Caco-2 (cell line): ENCODE measurements at regions not wholly inside any gene's neighbourhood (a gene's known extent, or its start where the extent isn't known, plus 50 kb on each side); places are given as distances from the start of the nearest gene placed in this dataset.

Experiments
- BruUV-seq: library from RNA; stranded (reverse); fragments of 400-500 nt; replicated peaks from 2 replicates; lab custom pipeline; 2021; lab: Mats Ljungman, UMichigan
- CTCF ChIA-PET: fragments of 300-600 bp; sonication (Branson Sonifier 250); formaldehyde crosslinking; loops from one replicate; lab custom pipeline; 2022; ENCODE audit warnings: antibody characterized with exemption; lab: Charles Lee
- POLR2A ChIA-PET: fragments of 300-600 bp; sonication (Branson Sonifier 250); formaldehyde crosslinking; loops from one replicate; lab custom pipeline; 2022; ENCODE audit warnings: antibody characterized with exemption; lab: Charles Lee
- DNase-seq, 2 experiments: peaks; one replicate each; pipeline versions ENCODE4 v3.0.0 to v3.0.0-alpha.2; 2020 to 2022
- H3K27me3 ChIP-seq: replicated peaks from 2 replicates; pipeline ENCODE4 v1.6.0; 2011; ENCODE audit warnings: low read length; ENCODE audit not compliant: control insufficient read depth, insufficient read depth
- H3K36me3 ChIP-seq: 2 replicates; pipeline ENCODE4 v1.5.1; 2011; ENCODE audit warnings: low read length; ENCODE audit not compliant: control insufficient read depth, insufficient read depth
- H3K4me1 ChIP-seq: fragments of 250-450 bp; sonication (Bioruptor Pico); 2 replicates; pipeline ENCODE4 v1.5.1; 2020; ENCODE audit warnings: mild to moderate bottlenecking
- H3K4me3 ChIP-seq: 2 replicates; pipeline ENCODE4 v1.5.1; 2011; ENCODE audit warnings: low read depth, mild to moderate bottlenecking, control low read depth, low read length
- H3K9me3 ChIP-seq: fragments of 250-450 bp; sonication (Bioruptor Pico); 2 replicates; pipeline ENCODE4 v1.5.1; 2020; ENCODE audit warnings: mild to moderate bottlenecking, moderate library complexity
- H3K27ac Mint-ChIP-seq: one replicate; pipeline ENCODE4 v1.8.0; 2022; ENCODE audit warnings: mixed read lengths; ENCODE audit not compliant: unreplicated experiment
- H3K27me3 Mint-ChIP-seq: one replicate; pipeline ENCODE4 v1.8.0; 2022; ENCODE audit warnings: mixed read lengths; ENCODE audit not compliant: insufficient read depth, unreplicated experiment
- H3K36me3 Mint-ChIP-seq: one replicate; pipeline ENCODE4 v1.8.0; 2022; ENCODE audit warnings: mild to moderate bottlenecking, mixed read lengths; ENCODE audit not compliant: insufficient read depth, unreplicated experiment
- H3K4me1 Mint-ChIP-seq: one replicate; pipeline ENCODE4 v1.8.0; 2022; ENCODE audit warnings: low read depth, mixed read lengths; ENCODE audit not compliant: unreplicated experiment
- H3K4me3 Mint-ChIP-seq: one replicate; pipeline ENCODE4 v1.8.0; 2022; ENCODE audit warnings: mild to moderate bottlenecking, moderate library complexity, mixed read lengths; ENCODE audit not compliant: unreplicated experiment
- H3K9me3 Mint-ChIP-seq: one replicate; pipeline ENCODE4 v1.8.0; 2022; ENCODE audit warnings: mixed read lengths; ENCODE audit not compliant: unreplicated experiment
- intact Hi-C: fragments of 100-400 bp; cut with micrococcal nuclease; formaldehyde crosslinking; loops from one replicate; pipeline ENCODE4 v1.10.0; 2022; ENCODE audit not compliant: unreplicated experiment
- TF ChIP-seq, protein P1 (sequence below), 2 experiments: fragments of 200-600 bp in 1 of 2; IDR thresholded peaks; 1 replicate in 1 of 2; 2 replicates in 1 of 2; pipeline versions ENCODE4 v1.5.1 to v1.8.0; 2011 to 2022; ENCODE audit warnings: antibody characterized with exemption in 1 of 2, control low read depth in 1 of 2, inconsistent platforms in 1 of 2, low read depth in 1 of 2, low read length in 1 of 2, mild to moderate bottlenecking in 1 of 2, moderate library complexity in 1 of 2; ENCODE audit not compliant: insufficient read depth in 1 of 2, severe bottlenecking in 1 of 2, unreplicated experiment in 1 of 2

DNA sequence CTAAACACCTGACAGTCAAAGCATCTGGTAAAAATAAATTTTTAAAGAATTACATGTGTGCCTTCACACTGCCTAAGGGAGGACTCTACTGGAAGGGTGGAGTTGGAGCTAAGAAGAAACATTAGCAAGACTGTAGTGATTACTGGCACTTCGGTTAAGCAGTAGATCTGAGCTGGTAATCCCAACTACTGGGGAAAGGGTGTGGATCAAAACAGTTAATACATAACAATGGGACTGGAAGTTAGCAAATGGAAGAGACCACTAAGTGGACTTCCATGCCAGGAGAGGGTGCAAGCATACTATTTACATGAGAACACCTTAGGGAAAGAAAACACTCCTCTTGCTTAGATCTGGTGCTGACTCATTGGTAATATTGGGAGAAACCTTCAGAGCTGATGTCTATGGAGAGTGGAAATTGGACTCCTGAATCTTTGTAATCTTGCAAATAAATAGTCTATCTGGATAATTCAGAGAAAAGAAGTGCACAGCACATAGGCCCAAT lies 519.6 kb upstream of the LINC00305 start:
- H3K27ac Mint-ChIP-seq: no peak overlapping the region
- intact Hi-C loops: no loop called here

GRCh38 chr18:64663086-64663485 lies 514.2 kb upstream of the LINC00305 start:
- H3K9me3 Mint-ChIP-seq: no peaks in the 10 kb centered on the region
- H3K27me3 ChIP-seq: no peaks in the 10 kb centered on the region
- H3K4me3 ChIP-seq: no peak overlapping the region
- intact Hi-C loops: no loop called here
- no peaks in the 10 kb centered on the region for H3K4me1 ChIP-seq
- TF ChIP-seq, protein P1, sequence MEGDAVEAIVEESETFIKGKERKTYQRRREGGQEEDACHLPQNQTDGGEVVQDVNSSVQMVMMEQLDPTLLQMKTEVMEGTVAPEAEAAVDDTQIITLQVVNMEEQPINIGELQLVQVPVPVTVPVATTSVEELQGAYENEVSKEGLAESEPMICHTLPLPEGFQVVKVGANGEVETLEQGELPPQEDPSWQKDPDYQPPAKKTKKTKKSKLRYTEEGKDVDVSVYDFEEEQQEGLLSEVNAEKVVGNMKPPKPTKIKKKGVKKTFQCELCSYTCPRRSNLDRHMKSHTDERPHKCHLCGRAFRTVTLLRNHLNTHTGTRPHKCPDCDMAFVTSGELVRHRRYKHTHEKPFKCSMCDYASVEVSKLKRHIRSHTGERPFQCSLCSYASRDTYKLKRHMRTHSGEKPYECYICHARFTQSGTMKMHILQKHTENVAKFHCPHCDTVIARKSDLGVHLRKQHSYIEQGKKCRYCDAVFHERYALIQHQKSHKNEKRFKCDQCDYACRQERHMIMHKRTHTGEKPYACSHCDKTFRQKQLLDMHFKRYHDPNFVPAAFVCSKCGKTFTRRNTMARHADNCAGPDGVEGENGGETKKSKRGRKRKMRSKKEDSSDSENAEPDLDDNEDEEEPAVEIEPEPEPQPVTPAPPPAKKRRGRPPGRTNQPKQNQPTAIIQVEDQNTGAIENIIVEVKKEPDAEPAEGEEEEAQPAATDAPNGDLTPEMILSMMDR (IDR thresholded peaks at IDR 0.05; ENCODE audit: insufficient read depth in 1 of 2, low read depth in 1 of 2, low read length in 1 of 2, severe bottlenecking in 1 of 2, unreplicated experiment in 1 of 2): no peak
- no peaks in the 10 kb centered on the region for H3K36me3 ChIP-seq
- BruUV-seq: no TSS peak
- ChIA-PET POLR2A (no interaction called here), CTCF (no interaction called here)
- no peaks in the 10 kb centered on the region for H3K4me1 Mint-ChIP-seq
- H3K4me3 Mint-ChIP-seq: no peak overlapping the region
- DNase-seq: no peak
- no peaks in the 10 kb centered on the region for H3K36me3 Mint-ChIP-seq
- H3K27ac Mint-ChIP-seq: no peak overlapping the region
- H3K9me3 ChIP-seq: no peaks in the 10 kb centered on the region
- no peaks in the 10 kb centered on the region for H3K27me3 Mint-ChIP-seq

More for the DNA sequence above, 519.6 kb upstream of the LINC00305 start:
- no TSS peak for BruUV-seq
- ChIA-PET POLR2A (no interaction called here), CTCF (no interaction called here)
- no peak overlapping the region for H3K4me3 ChIP-seq
- Mint-ChIP-seq H3K4me1 (no peaks in the 10 kb centered on the region), H3K27me3 (no peaks in the 10 kb centered on the region), H3K9me3 (no peaks in the 10 kb centered on the region), H3K4me3 (no peak overlapping the region), H3K36me3 (no peaks in the 10 kb centered on the region)
- H3K27me3 ChIP-seq: no peaks in the 10 kb centered on the region
- H3K4me1 ChIP-seq: no peaks in the 10 kb centered on the region
- no peaks in the 10 kb centered on the region for H3K9me3 ChIP-seq
- no peaks in the 10 kb centered on the region for H3K36me3 ChIP-seq
- TF ChIP-seq, protein P1 (IDR thresholded peaks at IDR 0.05; ENCODE audit: insufficient read depth in 1 of 2, low read depth in 1 of 2, low read length in 1 of 2, severe bottlenecking in 1 of 2, unreplicated experiment in 1 of 2): no peak
- no peak for DNase-seq

DNA sequence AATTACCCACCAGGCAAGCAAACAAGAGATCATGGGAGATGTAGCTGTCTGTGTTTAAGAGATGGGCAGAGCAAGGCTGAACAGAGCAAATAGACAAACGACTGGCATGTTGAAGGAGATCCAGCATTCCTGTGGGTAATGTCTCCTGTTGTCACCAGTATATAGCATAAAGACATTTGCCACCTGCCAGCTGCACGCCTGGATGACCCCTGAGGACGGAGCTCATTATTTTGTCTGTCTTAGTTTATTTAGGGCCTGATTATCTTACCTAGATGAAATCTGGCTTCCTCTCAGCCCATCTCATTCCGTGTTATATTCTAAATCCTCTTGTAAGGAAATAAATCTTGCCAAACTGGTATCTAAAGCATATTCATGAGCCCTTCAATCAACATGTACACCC lies 510.3 kb upstream of the LINC00305 start:
- Mint-ChIP-seq H3K27ac (no peak overlapping the region), H3K4me3 (no peak overlapping the region), H3K4me1 (no peaks in the 10 kb centered on the region), H3K36me3 (no peaks in the 10 kb centered on the region), H3K27me3 (no peaks in the 10 kb centered on the region), H3K9me3 (no peaks in the 10 kb centered on the region)
- no peaks in the 10 kb centered on the region for H3K9me3 ChIP-seq
- ChIA-PET CTCF (no interaction called here), POLR2A (no interaction called here)
- H3K4me3 ChIP-seq: no peak overlapping the region
- H3K36me3 ChIP-seq: no peaks in the 10 kb centered on the region
- no peaks in the 10 kb centered on the region for H3K27me3 ChIP-seq
- no TSS peak for BruUV-seq
- no peaks in the 10 kb centered on the region for H3K4me1 ChIP-seq
- TF ChIP-seq, protein P1 (IDR thresholded peaks at IDR 0.05; ENCODE audit: insufficient read depth in 1 of 2, low read depth in 1 of 2, low read length in 1 of 2, severe bottlenecking in 1 of 2, unreplicated experiment in 1 of 2): no peak
- intact Hi-C loops: no loop called here
- DNase-seq: no peak
